ENCODE measurements at regions not wholly inside any gene's neighbourhood (a gene's known extent, or its start where the extent isn't known, plus 50 kb on each side); places are given as distances from the start of the nearest gene placed in this dataset.

- TF ChIP-seq CTCF (IDR thresholded peaks at IDR 0.05) (no peak), POLR2A (IDR thresholded peaks at IDR 0.05) (no peak)
Measured at GRCh38 chr10:107649249-107649648, 484.7 kb upstream of the SORCS1 start.

Data from testis (tissue), 2 donors.